HG02678 (cell line): ENCODE measurements at regions not wholly inside any gene's neighbourhood (a gene's known extent, or its start where the extent isn't known, plus 50 kb on each side); places are given as distances from the start of the nearest gene placed in this dataset.

Experiments used
- ATAC-seq: cut with Tn5 transposase; IDR thresholded peaks from one replicate; pipeline ENCODE4 v1.9.1; 2021; ENCODE audit warnings: mild to moderate bottlenecking, moderate library complexity; ENCODE audit not compliant: unreplicated experiment

- ATAC-seq: no peak
Observed at GRCh38 chr3:159937561-159938166, 51.0 kb upstream of the IL12A start.

GRCh38 chr3:159938714-159939113 is 49.9 kb upstream of the IL12A start:
- ATAC-seq: no peak
